Pons (tissue), 1 donor: ENCODE measurements at regions not wholly inside any gene's neighbourhood (a gene's known extent, or its start where the extent isn't known, plus 50 kb on each side); places are given as distances from the start of the nearest gene placed in this dataset.
"Not testable (repeated sequence)": the region's sequence is repeated elsewhere in the genome, so short reads cannot be mapped to it uniquely, and the experiment has no call there.

Experiments
- DNase-seq: peaks from one replicate; pipeline ENCODE4 v3.0.0-alpha.2; 2016; ENCODE audit warnings: low spot score

GRCh38 chr7:149604521-149604920, 106.9 kb upstream of the ZNF746 start:
- DNase-seq, result no peak

- not testable (repeated sequence) for DNase-seq
Observed at GRCh38 chr7:149600669-149601330, 103.2 kb upstream of the ZNF746 start.

DNA sequence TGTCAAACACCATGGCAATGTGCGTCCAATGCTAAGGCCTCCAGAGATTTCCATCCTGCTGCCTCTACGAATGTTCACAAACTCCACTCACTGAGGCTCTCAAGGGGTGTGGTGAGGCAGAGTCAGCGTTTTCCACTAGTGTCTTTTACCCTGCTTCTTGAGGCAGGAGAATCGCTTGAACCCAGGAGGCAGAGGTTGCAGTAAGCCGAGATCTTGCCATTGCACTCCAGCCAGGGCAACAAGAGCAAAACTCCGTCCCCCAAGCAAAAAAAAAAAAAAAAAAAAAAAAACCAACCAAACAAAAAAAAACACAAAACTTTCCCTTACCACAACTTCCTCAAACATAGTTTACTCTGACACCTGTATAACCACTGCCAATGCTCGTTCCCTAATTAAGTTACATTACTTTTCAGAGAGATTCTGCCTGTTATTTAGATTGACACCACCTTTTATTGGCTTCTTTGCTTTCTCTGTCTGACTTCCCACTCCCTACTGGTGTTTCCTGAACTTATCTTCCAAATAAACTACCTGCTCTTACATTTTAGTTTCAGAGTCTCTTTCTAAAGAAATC, 102.1 kb upstream of the ZNF746 start:
- DNase-seq, result no peak

- peak; percentile 36 for DNase-seq
Observed at GRCh38 chr7:149598721-149599308, 101.2 kb upstream of the ZNF746 start.

GRCh38 chr7:149597789-149598188, 100.2 kb upstream of the ZNF746 start:
- DNase-seq, result not testable (repeated sequence)

DNA sequence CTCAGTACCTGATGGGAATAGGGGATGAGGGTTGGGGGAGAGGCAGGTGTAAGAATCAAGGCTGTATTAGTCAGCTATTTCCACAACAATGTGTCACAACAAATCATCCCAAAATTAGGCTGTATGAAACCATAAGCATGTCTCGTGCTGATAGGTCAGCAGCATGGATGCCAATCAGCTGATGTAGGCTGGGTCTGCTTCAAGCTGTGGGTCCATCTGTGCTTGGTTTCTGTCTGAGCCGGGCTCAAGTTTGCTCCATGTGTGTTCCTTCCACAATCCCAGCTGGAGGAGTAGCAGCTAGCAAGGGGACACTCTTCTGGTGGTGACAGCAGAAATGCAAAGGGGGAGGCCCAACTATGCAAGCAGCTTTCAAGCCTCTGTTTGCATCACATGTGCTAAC, 97.9 kb upstream of the ZNF746 start:
- DNase-seq, result no peak

- no peak for DNase-seq
Observed at GRCh38 chr7:149595078-149595477, 97.5 kb upstream of the ZNF746 start.

- DNase-seq, result no peak
Observed at GRCh38 chr7:149588930-149589329, 91.3 kb upstream of the ZNF746 start.

- DNase-seq, result no peak
Observed at GRCh38 chr7:149586646-149587645, 89.3 kb upstream of the ZNF746 start.

- no peak for DNase-seq
Observed at GRCh38 chr7:149584530-149584929, 86.9 kb upstream of the ZNF746 start.

GRCh38 chr7:149584009-149584408, 86.4 kb upstream of the ZNF746 start:
- no peak for DNase-seq

- DNase-seq, result no peak
Observed at GRCh38 chr7:149580328-149580727, 82.7 kb upstream of the ZNF746 start.

DNA sequence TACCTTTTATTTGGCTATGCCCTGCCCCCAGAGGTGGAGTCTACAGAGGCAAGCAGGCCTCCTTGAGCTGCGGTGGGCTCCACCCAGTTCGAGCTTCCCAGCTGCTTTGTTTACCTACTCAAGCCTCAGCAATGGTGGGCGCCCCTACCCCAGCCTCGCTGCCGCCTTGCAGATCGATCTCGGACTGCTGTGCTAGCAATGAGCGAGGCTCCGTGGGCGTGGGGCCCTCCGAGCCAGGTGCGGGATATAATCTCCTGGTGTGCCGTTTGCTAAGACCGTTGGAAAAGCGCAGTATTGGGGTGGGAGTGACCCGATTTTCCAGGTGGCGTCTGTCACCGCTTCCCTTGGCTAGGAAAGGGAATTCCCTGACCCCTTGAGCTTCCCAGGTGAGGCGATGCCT, 81.8 kb upstream of the ZNF746 start:
- not testable (repeated sequence) for DNase-seq

- DNase-seq, result not testable (repeated sequence)
Observed at GRCh38 chr7:149574428-149574827, 76.8 kb upstream of the ZNF746 start.

DNA sequence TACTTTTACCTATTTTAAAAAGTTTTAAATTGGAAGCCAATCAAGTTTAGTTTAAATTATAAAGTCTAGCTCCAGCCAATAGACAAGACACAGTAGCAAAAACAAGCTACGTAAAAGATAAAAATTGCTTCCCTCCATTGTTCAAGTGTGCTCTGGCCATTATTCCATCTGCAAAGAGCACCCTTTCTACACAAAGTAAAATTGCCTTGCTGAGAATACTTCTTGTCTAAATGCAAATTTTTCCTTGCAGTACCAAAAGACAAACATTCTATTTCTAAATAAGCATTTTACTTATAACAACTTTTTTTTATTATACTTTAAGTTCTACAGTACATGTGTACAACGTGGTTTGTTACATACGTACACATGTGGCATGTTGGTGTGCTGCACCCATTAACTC, 75.9 kb upstream of the ZNF746 start:
- DNase-seq, result no peak

GRCh38 chr7:149572920-149573319, 75.3 kb upstream of the ZNF746 start:
- not testable (repeated sequence) for DNase-seq

- no peak for DNase-seq
Observed at GRCh38 chr7:149570784-149571183, 73.2 kb upstream of the ZNF746 start.

DNA sequence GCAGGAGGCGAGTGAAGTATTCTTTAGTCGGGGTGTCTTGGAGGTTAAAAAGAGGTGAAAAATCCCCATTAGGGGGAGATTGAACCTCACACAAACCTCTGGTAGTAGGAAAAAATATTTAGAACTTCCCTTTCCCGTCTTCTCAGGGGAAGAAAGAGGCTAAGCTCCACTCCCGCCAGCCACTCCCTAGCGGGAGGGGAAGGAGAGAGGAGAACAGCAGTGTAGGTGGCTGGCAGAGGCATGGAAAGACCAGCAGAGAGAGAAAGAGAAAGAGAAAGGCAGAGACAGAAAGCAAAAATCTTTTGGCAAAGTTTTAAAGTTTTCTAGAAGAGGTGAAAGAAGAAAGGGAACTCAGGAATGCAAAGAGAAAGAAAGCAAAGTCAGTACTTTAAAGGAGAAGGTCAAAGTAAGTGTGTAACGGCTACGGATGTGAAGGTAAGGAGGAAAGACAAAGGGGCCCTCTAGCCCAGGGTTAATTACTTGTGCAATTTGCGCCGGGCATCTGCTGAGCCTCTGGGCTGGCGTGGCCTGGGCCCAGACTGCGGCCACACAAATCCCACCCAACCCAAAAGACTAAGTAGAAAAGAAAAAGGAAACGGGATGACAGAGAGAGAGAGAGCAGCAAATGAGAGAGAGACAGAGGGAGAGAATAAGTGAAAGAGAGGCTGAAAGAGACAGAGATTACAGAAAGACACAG, 72.3 kb upstream of the ZNF746 start:
- no peak for DNase-seq

- no peak for DNase-seq
Observed at GRCh38 chr7:149569025-149569725, 71.6 kb upstream of the ZNF746 start.

DNA sequence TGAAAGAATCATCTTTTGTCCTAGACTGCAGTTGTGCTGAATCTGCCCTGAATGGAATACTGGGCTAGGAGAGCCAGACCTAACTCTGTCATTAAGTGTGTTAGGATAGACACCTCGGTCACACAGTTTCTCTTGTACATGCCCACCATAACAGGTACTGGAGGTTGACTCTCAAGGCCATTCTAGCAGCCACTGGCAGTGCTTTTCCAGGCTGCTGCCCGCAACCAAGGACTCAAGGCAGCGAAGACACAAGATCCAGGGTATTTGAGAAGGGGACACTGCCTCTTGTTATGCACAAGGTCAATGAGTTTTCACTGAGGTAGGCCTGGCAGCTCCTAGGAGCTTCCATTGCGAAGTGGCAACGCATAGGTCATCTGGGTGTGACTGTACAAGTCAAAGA, 70.6 kb upstream of the ZNF746 start:
- no peak for DNase-seq

DNA sequence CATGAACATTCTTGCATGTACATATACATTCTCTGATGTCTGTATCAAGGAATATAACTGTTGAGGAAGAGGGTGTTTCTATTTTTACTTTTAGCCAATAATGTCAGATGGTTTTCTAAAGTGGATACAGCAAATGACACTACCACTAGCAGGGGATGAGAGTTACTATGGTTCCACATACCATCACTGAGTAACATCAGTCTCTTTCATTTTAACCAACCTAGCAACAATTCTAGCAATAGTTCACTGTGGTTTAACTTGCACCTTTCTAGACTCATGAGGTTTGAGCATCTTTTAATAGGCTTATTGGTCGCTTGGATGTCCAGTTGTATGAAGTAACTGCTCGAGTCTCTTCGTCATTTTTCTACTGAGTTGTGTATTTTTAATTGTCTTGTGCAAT, 68.5 kb upstream of the ZNF746 start:
- no peak for DNase-seq
